ENCODE measurements at regions not wholly inside any gene's neighbourhood (a gene's known extent, or its start where the extent isn't known, plus 50 kb on each side); places are given as distances from the start of the nearest gene placed in this dataset.

- no peak overlapping the region for H3K27ac ChIP-seq (ENCODE audit: low read length)
- no peaks in the 10 kb centered on the region for H3K36me3 ChIP-seq (ENCODE audit: control insufficient read depth in 2 of 2, extremely low read depth in 1 of 2, insufficient read depth in 1 of 2, low read length in 1 of 2)
- H3K9me3 ChIP-seq: no peaks in the 10 kb centered on the region
- ChIA-PET POLR2A (no interaction called here), CTCF (no interaction called here)
- Mint-ChIP-seq H3K4me3 (no peak overlapping the region), H3K27me3 (no peaks in the 10 kb centered on the region), H3K36me3 (no peaks in the 10 kb centered on the region), H3K4me1 (no peaks in the 10 kb centered on the region), H3K9me3 (peaks cover 4 to 25% (median 9%) of the 10 kb centered on the region in 3 donors), H3K27ac (no peak overlapping the region)
- H3K4me3 ChIP-seq (ENCODE audit: control insufficient read depth in 1 of 2, extremely low read depth in 1 of 2, low read length in 1 of 2): no peak overlapping the region
- no peaks in the 10 kb centered on the region for H3K4me1 ChIP-seq (ENCODE audit: control insufficient read depth in 1 of 2, extremely low read depth in 1 of 2, insufficient read depth in 2 of 2, low read length in 2 of 2)
- no peak for ATAC-seq (replicated peaks in 1 of 4)
- DNase-seq: no peak
- 100% methylated on average over 1 of the region's 2 CpGs for WGBS (ENCODE audit: insufficient coverage)
- H3K27me3 ChIP-seq (replicated peaks in 1 of 2; ENCODE audit: control insufficient read depth in 2 of 2, extremely low read depth in 1 of 2, insufficient read depth in 2 of 2, low read length in 1 of 2): no peaks in the 10 kb centered on the region
These were observed 224.0 kb downstream of the TXNL1 start for GRCh38 chr18:56414357-56414756.

- Histone ChIP-seq H3K4me1 (ENCODE audit: control insufficient read depth in 1 of 2, extremely low read depth in 1 of 2, insufficient read depth in 2 of 2, low read length in 2 of 2) (no peaks in the 10 kb centered on the region), H3K36me3 (ENCODE audit: control insufficient read depth in 2 of 2, extremely low read depth in 1 of 2, insufficient read depth in 1 of 2, low read length in 1 of 2) (no peaks in the 10 kb centered on the region), H3K9me3 (no peaks in the 10 kb centered on the region), H3K27me3 (replicated peaks in 1 of 2; ENCODE audit: control insufficient read depth in 2 of 2, extremely low read depth in 1 of 2, insufficient read depth in 2 of 2, low read length in 1 of 2) (no peaks in the 10 kb centered on the region), H3K27ac (ENCODE audit: low read length) (no peak overlapping the region), H3K4me3 (ENCODE audit: control insufficient read depth in 1 of 2, extremely low read depth in 1 of 2, low read length in 1 of 2) (no peak overlapping the region)
- peaks cover 4 to 25% (median 9%) of the 10 kb centered on the region in 3 donors for H3K9me3 Mint-ChIP-seq
- H3K4me1 Mint-ChIP-seq: no peaks in the 10 kb centered on the region
- no peak for DNase-seq
- 43% methylated on average over 3 of the region's 3 CpGs for WGBS (ENCODE audit: insufficient coverage)
- ChIA-PET POLR2A (no interaction called here), CTCF (no interaction called here)
- H3K27ac Mint-ChIP-seq: no peak overlapping the region
- no peaks in the 10 kb centered on the region for H3K27me3 Mint-ChIP-seq
- no peak overlapping the region for H3K4me3 Mint-ChIP-seq
- H3K36me3 Mint-ChIP-seq: no peaks in the 10 kb centered on the region
- ATAC-seq (replicated peaks in 1 of 4): no peak
These were observed 224.5 kb downstream of the TXNL1 start for GRCh38 chr18:56413862-56414261.

GRCh38 chr18:56412951-56413350 lies 225.4 kb downstream of the TXNL1 start:
- DNase-seq: no peak
- no CpG with 5 or more reads among the region's 1 CpG for WGBS (ENCODE audit: insufficient coverage)
- ChIA-PET POLR2A (no interaction called here), CTCF (no interaction called here)
- Mint-ChIP-seq H3K36me3 (no peaks in the 10 kb centered on the region), H3K4me3 (no peak overlapping the region), H3K4me1 (no peaks in the 10 kb centered on the region), H3K9me3 (peaks cover 4 to 25% (median 9%) of the 10 kb centered on the region in 3 donors), H3K27ac (no peak overlapping the region), H3K27me3 (no peaks in the 10 kb centered on the region)
- H3K36me3 ChIP-seq (ENCODE audit: control insufficient read depth in 2 of 2, extremely low read depth in 1 of 2, insufficient read depth in 1 of 2, low read length in 1 of 2): no peaks in the 10 kb centered on the region
- H3K27me3 ChIP-seq (replicated peaks in 1 of 2; ENCODE audit: control insufficient read depth in 2 of 2, extremely low read depth in 1 of 2, insufficient read depth in 2 of 2, low read length in 1 of 2): no peaks in the 10 kb centered on the region
- no peaks in the 10 kb centered on the region for H3K9me3 ChIP-seq
- H3K27ac ChIP-seq (ENCODE audit: low read length): no peak overlapping the region
- ATAC-seq (replicated peaks in 1 of 4): no peak
- no peaks in the 10 kb centered on the region for H3K4me1 ChIP-seq (ENCODE audit: control insufficient read depth in 1 of 2, extremely low read depth in 1 of 2, insufficient read depth in 2 of 2, low read length in 2 of 2)
- H3K4me3 ChIP-seq (ENCODE audit: control insufficient read depth in 1 of 2, extremely low read depth in 1 of 2, low read length in 1 of 2): no peak overlapping the region

- Histone ChIP-seq H3K27ac (ENCODE audit: low read length) (no peak overlapping the region), H3K27me3 (replicated peaks in 1 of 2; ENCODE audit: control insufficient read depth in 2 of 2, extremely low read depth in 1 of 2, insufficient read depth in 2 of 2, low read length in 1 of 2) (no peaks in the 10 kb centered on the region), H3K36me3 (ENCODE audit: control insufficient read depth in 2 of 2, extremely low read depth in 1 of 2, insufficient read depth in 1 of 2, low read length in 1 of 2) (no peaks in the 10 kb centered on the region), H3K9me3 (no peaks in the 10 kb centered on the region), H3K4me3 (ENCODE audit: control insufficient read depth in 1 of 2, extremely low read depth in 1 of 2, low read length in 1 of 2) (no peak overlapping the region), H3K4me1 (ENCODE audit: control insufficient read depth in 1 of 2, extremely low read depth in 1 of 2, insufficient read depth in 2 of 2, low read length in 2 of 2) (no peaks in the 10 kb centered on the region)
- H3K4me1 Mint-ChIP-seq: no peaks in the 10 kb centered on the region
- no peak overlapping the region for H3K4me3 Mint-ChIP-seq
- CTCF ChIA-PET: no interaction called here
- no peaks in the 10 kb centered on the region for H3K27me3 Mint-ChIP-seq
- H3K27ac Mint-ChIP-seq: no peak overlapping the region
- POLR2A ChIA-PET: no interaction called here
- no peak for DNase-seq
- peaks cover 0 to 3% (median 2%) of the 10 kb centered on the region in 3 donors for H3K9me3 Mint-ChIP-seq
- no peaks in the 10 kb centered on the region for H3K36me3 Mint-ChIP-seq
- ATAC-seq (replicated peaks in 1 of 4): no peak
These were observed 228.7 kb downstream of the TXNL1 start for GRCh38 chr18:56409736-56410135.

- DNase-seq (no peak), ATAC-seq (replicated peaks in 1 of 4) (no peak)
- H3K36me3 Mint-ChIP-seq: no peaks in the 10 kb centered on the region
- no peak overlapping the region for H3K27ac Mint-ChIP-seq
- 93% methylated on average over 2 of the region's 4 CpGs for WGBS (ENCODE audit: insufficient coverage)
- H3K27me3 ChIP-seq (replicated peaks in 1 of 2; ENCODE audit: control insufficient read depth in 2 of 2, extremely low read depth in 1 of 2, insufficient read depth in 2 of 2, low read length in 1 of 2): no peaks in the 10 kb centered on the region
- no peaks in the 10 kb centered on the region for H3K4me1 ChIP-seq (ENCODE audit: control insufficient read depth in 1 of 2, extremely low read depth in 1 of 2, insufficient read depth in 2 of 2, low read length in 2 of 2)
- no peaks in the 10 kb centered on the region for H3K4me1 Mint-ChIP-seq
- H3K27me3 Mint-ChIP-seq: no peaks in the 10 kb centered on the region
- H3K9me3 ChIP-seq: no peaks in the 10 kb centered on the region
- no peak overlapping the region for H3K4me3 ChIP-seq (ENCODE audit: control insufficient read depth in 1 of 2, extremely low read depth in 1 of 2, low read length in 1 of 2)
- no peak overlapping the region for H3K4me3 Mint-ChIP-seq
- no peak overlapping the region for H3K27ac ChIP-seq (ENCODE audit: low read length)
- ChIA-PET POLR2A (interaction anchor here in 1 of 2 donors (0.5 kb wide), 1 partner anchor 342 kb away, joined by 3 read pairs; no protein-coding TSS in a partner anchor), CTCF (no interaction called here)
- H3K9me3 Mint-ChIP-seq: no peaks in the 10 kb centered on the region
- H3K36me3 ChIP-seq (ENCODE audit: control insufficient read depth in 2 of 2, extremely low read depth in 1 of 2, insufficient read depth in 1 of 2, low read length in 1 of 2): no peaks in the 10 kb centered on the region
These were observed 230.7 kb downstream of the TXNL1 start for GRCh38 chr18:56407646-56408180.

GRCh38 chr18:56402872-56403516 lies 235.4 kb downstream of the TXNL1 start:
- H3K27me3 ChIP-seq (replicated peaks in 1 of 2; ENCODE audit: control insufficient read depth in 2 of 2, extremely low read depth in 1 of 2, insufficient read depth in 2 of 2, low read length in 1 of 2): no peaks in the 10 kb centered on the region
- Mint-ChIP-seq H3K9me3 (peaks cover 0 to 5% (median 3%) of the 10 kb centered on the region in 3 donors), H3K4me3 (no peak overlapping the region), H3K27ac (no peak overlapping the region), H3K36me3 (no peaks in the 10 kb centered on the region), H3K4me1 (no peaks in the 10 kb centered on the region), H3K27me3 (peaks cover 0 to 5% of the 10 kb centered on the region in 2 donors)
- DNase-seq (no peak), ATAC-seq (replicated peaks in 1 of 4) (no peak)
- POLR2A ChIA-PET: no interaction called here
- CTCF ChIA-PET: no interaction called here
- H3K9me3 ChIP-seq: no peaks in the 10 kb centered on the region
- no peaks in the 10 kb centered on the region for H3K4me1 ChIP-seq (ENCODE audit: control insufficient read depth in 1 of 2, extremely low read depth in 1 of 2, insufficient read depth in 2 of 2, low read length in 2 of 2)
- WGBS (ENCODE audit: insufficient coverage): no CpG with 5 or more reads among the region's 1 CpG
- H3K27ac ChIP-seq (ENCODE audit: low read length): no peak overlapping the region
- H3K36me3 ChIP-seq (ENCODE audit: control insufficient read depth in 2 of 2, extremely low read depth in 1 of 2, insufficient read depth in 1 of 2, low read length in 1 of 2): no peaks in the 10 kb centered on the region
- H3K4me3 ChIP-seq (ENCODE audit: control insufficient read depth in 1 of 2, extremely low read depth in 1 of 2, low read length in 1 of 2): no peak overlapping the region

- H3K27ac ChIP-seq (ENCODE audit: low read length): no peak overlapping the region
- ATAC-seq (replicated peaks in 1 of 4) (no peak), DNase-seq (no peak)
- H3K9me3 ChIP-seq: no peaks in the 10 kb centered on the region
- POLR2A ChIA-PET: no interaction called here
- no peaks in the 10 kb centered on the region for H3K4me1 Mint-ChIP-seq
- no peak overlapping the region for H3K4me3 ChIP-seq (ENCODE audit: control insufficient read depth in 1 of 2, extremely low read depth in 1 of 2, low read length in 1 of 2)
- H3K27me3 ChIP-seq (replicated peaks in 1 of 2; ENCODE audit: control insufficient read depth in 2 of 2, extremely low read depth in 1 of 2, insufficient read depth in 2 of 2, low read length in 1 of 2): no peaks in the 10 kb centered on the region
- CTCF ChIA-PET: no interaction called here
- no peaks in the 10 kb centered on the region for H3K36me3 Mint-ChIP-seq
- no peak overlapping the region for H3K27ac Mint-ChIP-seq
- no peaks in the 10 kb centered on the region for H3K36me3 ChIP-seq (ENCODE audit: control insufficient read depth in 2 of 2, extremely low read depth in 1 of 2, insufficient read depth in 1 of 2, low read length in 1 of 2)
- peaks cover 0 to 4% (median 0%) of the 10 kb centered on the region in 3 donors for H3K9me3 Mint-ChIP-seq
- H3K4me1 ChIP-seq (ENCODE audit: control insufficient read depth in 1 of 2, extremely low read depth in 1 of 2, insufficient read depth in 2 of 2, low read length in 2 of 2): no peaks in the 10 kb centered on the region
- H3K27me3 Mint-ChIP-seq: peaks cover 0 to 5% of the 10 kb centered on the region in 2 donors
- no peak overlapping the region for H3K4me3 Mint-ChIP-seq
- WGBS (ENCODE audit: insufficient coverage): 100% methylated on average over 1 of the region's 3 CpGs
These were observed 244.5 kb downstream of the TXNL1 start for GRCh38 chr18:56393870-56394269.
